ENCODE measurements at regions not wholly inside any gene's neighbourhood (a gene's known extent, or its start where the extent isn't known, plus 50 kb on each side); places are given as distances from the start of the nearest gene placed in this dataset.

DNA sequence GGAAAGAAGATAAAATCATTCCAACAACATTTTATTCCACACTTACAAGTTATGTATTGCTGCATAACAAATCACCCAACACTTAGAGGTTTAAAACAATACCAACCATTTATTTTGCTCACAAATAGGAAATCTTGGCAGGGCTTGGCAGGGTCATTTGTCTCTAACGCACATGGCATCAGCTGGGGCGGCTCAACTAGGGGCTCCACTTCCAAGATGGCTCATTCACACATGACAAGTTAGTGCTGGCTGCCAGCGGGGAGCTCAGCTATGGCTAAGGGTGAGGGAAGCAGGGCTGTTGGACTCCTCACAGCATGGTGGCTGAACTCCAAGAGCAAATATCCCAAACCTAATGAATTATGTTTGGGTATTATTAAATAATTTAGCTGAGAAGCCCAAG, 377.0 kb downstream of the ZNF674 start:
- Histone ChIP-seq H3K9ac (replicated peaks; ENCODE audit: extremely low read depth, insufficient read depth, low read length) (no peak overlapping the region), H3K4me2 (ENCODE audit: insufficient read depth, low read length) (no peak overlapping the region), H3K9me1 (replicated peaks; ENCODE audit: control insufficient read depth, extremely low read depth, insufficient read depth, low read length) (no peaks in the 10 kb centered on the region), H3K36me3 (ENCODE audit: control insufficient read depth in 2 of 2, extremely low read depth in 1 of 2, insufficient read depth in 2 of 2, low read length in 2 of 2) (no peaks in the 10 kb centered on the region), H3K9me3 (replicated peaks; ENCODE audit: control insufficient read depth, insufficient read depth, low read length) (no peaks in the 10 kb centered on the region), H3K4me3 (replicated peaks in 1 of 3; ENCODE audit: insufficient read depth in 1 of 3, low read depth in 1 of 3, low read length in 3 of 3) (no peak overlapping the region), H3K27me3 (ENCODE audit: control insufficient read depth in 2 of 2, insufficient read depth in 2 of 2, low read length in 2 of 2) (no peaks in the 10 kb centered on the region), H2AFZ (ENCODE audit: low read depth, low read length) (no peak overlapping the region), H3K27ac (ENCODE audit: insufficient read depth, low read depth, low read length) (no peak overlapping the region), H4K20me1 (replicated peaks; ENCODE audit: control insufficient read depth, extremely low read depth, insufficient read depth, low read length) (no peaks in the 10 kb centered on the region), H3K4me1 (ENCODE audit: control insufficient read depth, extremely low read depth, insufficient read depth, low read length) (no peaks in the 10 kb centered on the region), H3K79me2 (ENCODE audit: control insufficient read depth, insufficient read depth, low read length) (no peaks in the 10 kb centered on the region)
- BruUV-seq (replicated peaks) = no TSS peak
- FAIRE-seq (no peak), DNase-seq (ENCODE audit: low read depth, low spot score) (no peak)
- dilution Hi-C loops (cut with MboI; ENCODE audit: extremely low pct_ligation_motif_present, low sequenced_read_pairs) = no loop called here
- TF ChIP-seq JUN (IDR thresholded peaks at IDR 0.05; ENCODE audit: borderline replicate concordance, insufficient read depth, insufficient read length, low read depth) (no peak), MYC (IDR thresholded peaks at IDR 0.05; ENCODE audit: low read depth, low read length) (no peak), CTCF (IDR thresholded peaks at IDR 0.05; ENCODE audit: extremely low read depth in 1 of 2, insufficient read depth in 1 of 2, low read depth in 1 of 2, low read length in 2 of 2) (no peak), GATA2 (IDR thresholded peaks at IDR 0.05; ENCODE audit: insufficient read depth, insufficient read length, low read depth, low read length) (no peak), EZH2 (IDR thresholded peaks at IDR 0.05; ENCODE audit: borderline replicate concordance, low read depth, low read length, severe bottlenecking) (no peak), POLR2AphosphoS5 (IDR thresholded peaks at IDR 0.05; ENCODE audit: insufficient read depth, low read depth, low read length) (no peak), POLR2A (IDR thresholded peaks at IDR 0.05; ENCODE audit: low read depth, low read length) (no peak), FOS (IDR thresholded peaks at IDR 0.05; ENCODE audit: borderline replicate concordance, insufficient read depth, low read length) (no peak)
- TF ChIP-seq, protein P1, sequence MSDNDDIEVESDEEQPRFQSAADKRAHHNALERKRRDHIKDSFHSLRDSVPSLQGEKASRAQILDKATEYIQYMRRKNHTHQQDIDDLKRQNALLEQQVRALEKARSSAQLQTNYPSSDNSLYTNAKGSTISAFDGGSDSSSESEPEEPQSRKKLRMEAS (IDR thresholded peaks at IDR 0.05; ENCODE audit: insufficient read depth, insufficient read length) = no peak
- intact Hi-C loops (cut with micrococcal nuclease) = no loop called here
- POLR2A ChIA-PET = no interaction called here
- CTCF ChIA-PET = no interaction called here
